Thymus (tissue), 11 donors: ENCODE measurements at regions not wholly inside any gene's neighbourhood (a gene's known extent, or its start where the extent isn't known, plus 50 kb on each side); places are given as distances from the start of the nearest gene placed in this dataset.

Source experiments
- DNase-seq, 9 donors: peaks; one replicate each; pipeline ENCODE4 v3.0.0-alpha.2; 2013; ENCODE audit warnings: low spot score in 9 of 9, low read depth in 6 of 9, missing footprints in 1 of 9
- H3K27ac ChIP-seq, 2 donors: one replicate each; pipeline ENCODE4 v1.5.1; 2013; ENCODE audit warnings: control low read depth in 1 of 2, low read depth in 1 of 2, low read length in 1 of 2, mild to moderate bottlenecking in 1 of 2, moderate library complexity in 1 of 2
- H3K27me3 ChIP-seq, 2 donors: one replicate each; pipeline ENCODE4 v1.5.1; 2013; ENCODE audit warnings: low read length in 1 of 2; ENCODE audit not compliant: control insufficient read depth in 2 of 2, insufficient read depth in 1 of 2
- H3K36me3 ChIP-seq, 2 donors: one replicate each; pipeline ENCODE4 v1.5.1; 2013; ENCODE audit warnings: low read length in 1 of 2, mild to moderate bottlenecking in 1 of 2, moderate library complexity in 1 of 2; ENCODE audit not compliant: control insufficient read depth in 2 of 2, insufficient read depth in 2 of 2
- H3K4me1 ChIP-seq, 2 donors: one replicate each; pipeline ENCODE4 v1.5.1; 2013; ENCODE audit warnings: low read length in 2 of 2; ENCODE audit not compliant: control insufficient read depth in 2 of 2, insufficient read depth in 2 of 2
- H3K4me3 ChIP-seq, 2 donors: one replicate each; pipeline ENCODE4 v1.5.1; 2013; ENCODE audit warnings: low read length in 2 of 2, control low read depth in 1 of 2, mild to moderate bottlenecking in 1 of 2
- H3K9me3 ChIP-seq, 2 donors: one replicate each; pipeline ENCODE4 v1.5.1; 2013; ENCODE audit warnings: low read length in 1 of 2, mild to moderate bottlenecking in 1 of 2; ENCODE audit not compliant: control insufficient read depth in 2 of 2, insufficient read depth in 1 of 2
- WGBS: extraction: QIAGEN DNeasy Blood & Tissue Kit; methylation state at CpG from one replicate; pipeline ENCODE4 v1.1.7; 2013; 5-methylcytosine and 5-hydroxymethylcytosine counted together
- donor health status: healthy.

- H3K4me3 ChIP-seq: no peak overlapping the region
- no peak for DNase-seq
- no peak overlapping the region for H3K27ac ChIP-seq
- no peaks in the 10 kb centered on the region for H3K27me3 ChIP-seq
- no peaks in the 10 kb centered on the region for H3K4me1 ChIP-seq
- no peaks in the 10 kb centered on the region for H3K9me3 ChIP-seq
- no peaks in the 10 kb centered on the region for H3K36me3 ChIP-seq
- 96% methylated on average over 2 of the region's 2 CpGs for WGBS
These were observed 91.7 kb upstream of the MMADHC start for GRCh38 chr2:149679286-149679685.

GRCh38 chr2:149677416-149677815 is 89.8 kb upstream of the MMADHC start:
- 87% methylated on average over 1 of the region's 1 CpG for WGBS
- no peak overlapping the region for H3K4me3 ChIP-seq
- H3K9me3 ChIP-seq: no peaks in the 10 kb centered on the region
- H3K27me3 ChIP-seq: no peaks in the 10 kb centered on the region
- H3K27ac ChIP-seq: no peak overlapping the region
- no peaks in the 10 kb centered on the region for H3K36me3 ChIP-seq
- H3K4me1 ChIP-seq: no peaks in the 10 kb centered on the region
- DNase-seq: no peak

- DNase-seq: no peak
- 97% methylated on average over 2 of the region's 2 CpGs for WGBS
These were observed 82.5 kb upstream of the MMADHC start for GRCh38 chr2:149670086-149670485.

GRCh38 chr2:149666809-149667320 is 79.3 kb upstream of the MMADHC start:
- Histone ChIP-seq H3K27ac (no peak overlapping the region), H3K4me1 (no peaks in the 10 kb centered on the region), H3K9me3 (no peaks in the 10 kb centered on the region), H3K4me3 (no peak overlapping the region), H3K36me3 (no peaks in the 10 kb centered on the region), H3K27me3 (no peaks in the 10 kb centered on the region)
- no peak for DNase-seq
- 92% methylated on average over 1 of the region's 1 CpG for WGBS

More at GRCh38 chr2:149670086-149670485, 82.5 kb upstream of the MMADHC start:
- no peaks in the 10 kb centered on the region for H3K27me3 ChIP-seq
- H3K4me1 ChIP-seq: no peaks in the 10 kb centered on the region
- H3K4me3 ChIP-seq: no peak overlapping the region
- no peak overlapping the region for H3K27ac ChIP-seq
- H3K9me3 ChIP-seq: no peaks in the 10 kb centered on the region
- no peaks in the 10 kb centered on the region for H3K36me3 ChIP-seq

- WGBS: 95% methylated on average over 3 of the region's 3 CpGs
- Histone ChIP-seq H3K4me3 (no peak overlapping the region), H3K27me3 (no peaks in the 10 kb centered on the region), H3K9me3 (no peaks in the 10 kb centered on the region), H3K27ac (no peak overlapping the region), H3K4me1 (no peaks in the 10 kb centered on the region), H3K36me3 (no peaks in the 10 kb centered on the region)
- no peak for DNase-seq
These were observed 77.3 kb upstream of the MMADHC start for GRCh38 chr2:149664896-149665295.

- Histone ChIP-seq H3K27ac (no peak overlapping the region), H3K36me3 (no peaks in the 10 kb centered on the region), H3K4me3 (no peak overlapping the region), H3K9me3 (no peaks in the 10 kb centered on the region), H3K27me3 (no peaks in the 10 kb centered on the region), H3K4me1 (no peaks in the 10 kb centered on the region)
- DNase-seq: no peak
These were observed 75.0 kb upstream of the MMADHC start for GRCh38 chr2:149662556-149662955.

GRCh38 chr2:149661844-149662243 is 74.3 kb upstream of the MMADHC start:
- Histone ChIP-seq H3K27me3 (no peaks in the 10 kb centered on the region), H3K9me3 (no peaks in the 10 kb centered on the region), H3K27ac (no peak overlapping the region), H3K36me3 (no peaks in the 10 kb centered on the region), H3K4me3 (no peak overlapping the region), H3K4me1 (no peaks in the 10 kb centered on the region)
- no peak for DNase-seq
- WGBS: 69% methylated on average over 1 of the region's 1 CpG

- no peaks in the 10 kb centered on the region for H3K9me3 ChIP-seq
- no peaks in the 10 kb centered on the region for H3K27me3 ChIP-seq
- no peak overlapping the region for H3K27ac ChIP-seq
- H3K4me1 ChIP-seq: no peaks in the 10 kb centered on the region
- no peak for DNase-seq
- H3K4me3 ChIP-seq: no peak overlapping the region
- H3K36me3 ChIP-seq: no peaks in the 10 kb centered on the region
These were observed 71.0 kb upstream of the MMADHC start for GRCh38 chr2:149658553-149658952.

- H3K4me3 ChIP-seq: no peak overlapping the region
- H3K9me3 ChIP-seq: no peaks in the 10 kb centered on the region
- DNase-seq: no peak
- 91% methylated on average over 1 of the region's 1 CpG for WGBS
- no peaks in the 10 kb centered on the region for H3K27me3 ChIP-seq
- no peaks in the 10 kb centered on the region for H3K4me1 ChIP-seq
- H3K36me3 ChIP-seq: no peaks in the 10 kb centered on the region
- H3K27ac ChIP-seq: no peak overlapping the region
These were observed 69.9 kb upstream of the MMADHC start for GRCh38 chr2:149657401-149658040.
